ENCODE measurements at regions not wholly inside any gene's neighbourhood (a gene's known extent, or its start where the extent isn't known, plus 50 kb on each side); places are given as distances from the start of the nearest gene placed in this dataset.

DNA sequence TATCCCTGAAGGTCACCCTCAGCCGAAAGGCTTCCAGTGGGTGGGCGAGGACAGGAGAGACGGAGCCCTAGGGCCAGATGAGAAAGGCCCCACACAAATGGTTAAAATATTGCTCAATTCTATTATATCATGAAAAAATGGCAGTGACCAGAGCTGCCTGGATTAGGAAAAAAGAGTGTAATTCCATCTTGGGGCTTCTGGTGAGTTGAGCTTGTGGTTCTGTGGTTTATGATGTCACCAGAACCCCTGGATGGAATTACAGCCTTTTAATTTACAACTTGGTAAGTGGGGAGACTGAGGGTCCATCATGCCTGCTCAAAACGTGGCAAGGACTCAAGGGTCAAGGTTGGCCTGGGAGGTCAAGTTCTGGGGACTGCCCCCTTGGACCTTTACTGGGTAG is 55.5 kb upstream of the STC2 start:
- CTCF ChIA-PET: interaction anchor here (0.9 to 1.4 kb wide), 3 partner anchors 189 to 541 kb away, joined by 3 read pairs; no protein-coding TSS in a partner anchor
- DNase-seq (ENCODE audit: low read depth, low spot score): no peak
- H3K27me3 ChIP-seq (ENCODE audit: control insufficient read depth, insufficient read depth, low read length): no peaks in the 10 kb centered on the region
- H3K4me3 ChIP-seq (ENCODE audit: low read depth, low read length): no peak overlapping the region
- TF ChIP-seq, protein P1, sequence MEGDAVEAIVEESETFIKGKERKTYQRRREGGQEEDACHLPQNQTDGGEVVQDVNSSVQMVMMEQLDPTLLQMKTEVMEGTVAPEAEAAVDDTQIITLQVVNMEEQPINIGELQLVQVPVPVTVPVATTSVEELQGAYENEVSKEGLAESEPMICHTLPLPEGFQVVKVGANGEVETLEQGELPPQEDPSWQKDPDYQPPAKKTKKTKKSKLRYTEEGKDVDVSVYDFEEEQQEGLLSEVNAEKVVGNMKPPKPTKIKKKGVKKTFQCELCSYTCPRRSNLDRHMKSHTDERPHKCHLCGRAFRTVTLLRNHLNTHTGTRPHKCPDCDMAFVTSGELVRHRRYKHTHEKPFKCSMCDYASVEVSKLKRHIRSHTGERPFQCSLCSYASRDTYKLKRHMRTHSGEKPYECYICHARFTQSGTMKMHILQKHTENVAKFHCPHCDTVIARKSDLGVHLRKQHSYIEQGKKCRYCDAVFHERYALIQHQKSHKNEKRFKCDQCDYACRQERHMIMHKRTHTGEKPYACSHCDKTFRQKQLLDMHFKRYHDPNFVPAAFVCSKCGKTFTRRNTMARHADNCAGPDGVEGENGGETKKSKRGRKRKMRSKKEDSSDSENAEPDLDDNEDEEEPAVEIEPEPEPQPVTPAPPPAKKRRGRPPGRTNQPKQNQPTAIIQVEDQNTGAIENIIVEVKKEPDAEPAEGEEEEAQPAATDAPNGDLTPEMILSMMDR (IDR thresholded peaks at IDR 0.05; ENCODE audit: low read depth, low read length): no peak
- H3K27ac ChIP-seq (ENCODE audit: low read depth, low read length): no peak overlapping the region
- no peaks in the 10 kb centered on the region; the same call in 1 of the 2 replicates for H3K9me3 ChIP-seq (ENCODE audit: control insufficient read depth, insufficient read depth, low read length)
- POLR2A ChIA-PET: interaction anchor here (0.7 kb wide), 1 partner anchor 463 kb away, joined by 3 read pairs; no protein-coding TSS in a partner anchor

DNA sequence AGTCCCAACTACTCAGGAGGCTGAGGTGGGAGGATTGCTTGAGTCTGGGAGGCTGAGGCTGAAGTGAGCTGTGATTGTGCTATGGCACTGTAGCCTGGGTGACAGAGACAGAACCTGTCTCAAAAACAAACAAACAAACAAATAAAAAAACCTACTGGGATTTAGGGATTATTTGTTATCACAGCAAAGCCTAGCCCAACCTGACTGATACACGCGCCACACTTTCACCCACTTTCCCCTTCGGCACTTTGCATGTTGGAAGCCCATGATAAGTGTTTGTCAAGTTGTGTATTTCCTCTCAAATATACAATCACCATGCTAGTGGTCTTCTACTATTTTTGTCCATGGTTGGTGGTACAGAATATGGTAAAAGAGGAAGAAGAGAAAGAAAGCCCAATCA is 50.5 kb upstream of the STC2 start:
- H3K4me3 ChIP-seq (ENCODE audit: low read depth, low read length): no peak overlapping the region
- DNase-seq (ENCODE audit: low read depth, low spot score): no peak
- POLR2A ChIA-PET: no interaction called here
- H3K27ac ChIP-seq (ENCODE audit: low read depth, low read length): no peak overlapping the region
- TF ChIP-seq, protein P1 (IDR thresholded peaks at IDR 0.05; ENCODE audit: low read depth, low read length): no peak
- CTCF ChIA-PET: no interaction called here
- H3K9me3 ChIP-seq (ENCODE audit: control insufficient read depth, insufficient read depth, low read length): no peaks in the 10 kb centered on the region; the same call in 1 of the 2 replicates
- no peaks in the 10 kb centered on the region for H3K27me3 ChIP-seq (ENCODE audit: control insufficient read depth, insufficient read depth, low read length)
